Stimulated activated CD4-positive, alpha-beta T cell treated with anti-CD3 and anti-CD28 coated beads, Interleukin-2, amount 100 ng/mL, for 48 hours (primary cell): ENCODE measurements at regions not wholly inside any gene's neighbourhood (a gene's known extent, or its start where the extent isn't known, plus 50 kb on each side); places are given as distances from the start of the nearest gene placed in this dataset.

ENCODE experiments used
- DNase-seq, 2 donors: peaks; one replicate each; pipeline ENCODE4 v3.0.0-alpha.2; 2020

GRCh38 chr10:123506455-123506854 is 159.7 kb upstream of the GPR26 start:
- no peak for DNase-seq

GRCh38 chr10:123507298-123507697 is 158.9 kb upstream of the GPR26 start:
- no peak for DNase-seq

GRCh38 chr10:123509338-123509737 is 156.8 kb upstream of the GPR26 start:
- no peak for DNase-seq

- DNase-seq = no peak
These were observed 153.0 kb upstream of the GPR26 start for GRCh38 chr10:123512901-123513775.

- no peak for DNase-seq
These were observed 152.3 kb upstream of the GPR26 start for GRCh38 chr10:123513870-123514269.

GRCh38 chr10:123514996-123515395 is 151.2 kb upstream of the GPR26 start:
- no peak for DNase-seq

- DNase-seq = no peak
These were observed 150.5 kb upstream of the GPR26 start for GRCh38 chr10:123515661-123516060.

- no peak for DNase-seq
These were observed 149.9 kb upstream of the GPR26 start for GRCh38 chr10:123516291-123516690.

- DNase-seq = no peak
These were observed 148.7 kb upstream of the GPR26 start for GRCh38 chr10:123517426-123517825.

- DNase-seq = no peak
These were observed 148.3 kb upstream of the GPR26 start for GRCh38 chr10:123517901-123518300.

- DNase-seq = no peak
These were observed 147.4 kb upstream of the GPR26 start for GRCh38 chr10:123518765-123519164.

GRCh38 chr10:123519861-123520260 is 146.3 kb upstream of the GPR26 start:
- DNase-seq = no peak

GRCh38 chr10:123521076-123521475 is 145.1 kb upstream of the GPR26 start:
- no peak for DNase-seq

GRCh38 chr10:123521556-123521955 is 144.6 kb upstream of the GPR26 start:
- DNase-seq = no peak

- no peak for DNase-seq
These were observed 143.3 kb upstream of the GPR26 start for GRCh38 chr10:123522702-123523312.

- no peak for DNase-seq
These were observed 142.3 kb upstream of the GPR26 start for GRCh38 chr10:123523833-123524232.

- DNase-seq = no peak
These were observed 139.6 kb upstream of the GPR26 start for GRCh38 chr10:123526356-123527064.

GRCh38 chr10:123527151-123527550 is 139.0 kb upstream of the GPR26 start:
- no peak for DNase-seq

- DNase-seq = no peak
These were observed 136.9 kb upstream of the GPR26 start for GRCh38 chr10:123529146-123529760.

- DNase-seq = no peak
These were observed 135.8 kb upstream of the GPR26 start for GRCh38 chr10:123530166-123530870.

GRCh38 chr10:123535386-123535785 is 130.8 kb upstream of the GPR26 start:
- DNase-seq = no peak

GRCh38 chr10:123536176-123536845 is 129.8 kb upstream of the GPR26 start:
- DNase-seq = no peak
